SK-N-SH (cell line): ENCODE measurements at regions not wholly inside any gene's neighbourhood (a gene's known extent, or its start where the extent isn't known, plus 50 kb on each side); places are given as distances from the start of the nearest gene placed in this dataset.

Source experiments
- CTCF ChIA-PET: fragments of 300-600, 350-600 bp; formaldehyde crosslinking; extraction: SDS; loops from one replicate; lab custom pipeline; 2021; lab: Yijun Ruan, JAX
- POLR2A ChIA-PET: fragments of 350-600 bp; sonication (Branson Sonifier 250); formaldehyde crosslinking; extraction: SDS; loops from one replicate; lab custom pipeline; 2020; ENCODE audit warnings: antibody characterized with exemption, inconsistent platforms; lab: Yijun Ruan, JAX
- DNase-seq: peaks from one replicate; pipeline ENCODE4 v3.0.0; 2012
- H2AFZ ChIP-seq: fragments of 200-600 bp; sonication (generic); 2 replicates; pipeline ENCODE4 v1.8.1; 2016; ENCODE audit warnings: antibody characterized with exemption, mild to moderate bottlenecking, low read depth
- H3F3A ChIP-seq: fragments of 200-600 bp; sonication (generic); replicated peaks from 2 replicates; pipeline ENCODE3; 2016; ENCODE audit warnings: antibody characterized with exemption, mild to moderate bottlenecking; ENCODE audit not compliant: insufficient read depth
- H3K27ac ChIP-seq, 2 experiments: fragments of 200-500 bp in 1 of 2; fragments of 200-600 bp in 1 of 2; sonication (Bioruptor generic) in 1 of 2; sonication (generic), shearing (Covaris generic) in 1 of 2; 2 replicates each; pipeline versions ENCODE4 v1.5.1 to v1.6.1; 2014 to 2016; ENCODE audit warnings: low read depth in 2 of 2, inconsistent platforms in 1 of 2, low read length in 1 of 2, mild to moderate bottlenecking in 1 of 2, mixed read lengths in 1 of 2
- H3K27me3 ChIP-seq: fragments of 200-600 bp; sonication (generic), shearing (Covaris generic); 2 replicates; pipeline ENCODE4 v1.6.1; 2016; ENCODE audit warnings: mixed run types; ENCODE audit not compliant: insufficient read depth
- H3K36me3 ChIP-seq, 2 experiments: fragments of 200-500 bp in 1 of 2; fragments of 200-600 bp in 1 of 2; sonication (Bioruptor generic) in 1 of 2; sonication (generic) in 1 of 2; replicated peaks in 1 of 2; 2 replicates each; pipeline versions ENCODE3 to v1.5.1; 2014 to 2016; ENCODE audit warnings: low read length in 1 of 2, mild to moderate bottlenecking in 1 of 2; ENCODE audit not compliant: insufficient read depth in 2 of 2, control insufficient read depth in 1 of 2
- H3K4me1 ChIP-seq, 2 experiments: fragments of 200-500 bp in 1 of 2; fragments of 200-600 bp in 1 of 2; sonication (Bioruptor generic) in 1 of 2; sonication (generic), shearing (Covaris generic) in 1 of 2; 2 replicates each; pipeline versions ENCODE4 v1.5.1 to v1.6.1; 2014 to 2016; ENCODE audit warnings: low read depth in 1 of 2, low read length in 1 of 2, mixed run types in 1 of 2; ENCODE audit not compliant: insufficient read depth in 2 of 2, control insufficient read depth in 1 of 2
- H3K4me2 ChIP-seq: fragments of 200-600 bp; sonication (generic), shearing (Covaris generic); 2 replicates; pipeline ENCODE4 v1.6.1; 2017; ENCODE audit warnings: mixed run types
- H3K4me3 ChIP-seq, 2 experiments: fragments of 200-500 bp in 1 of 2; fragments of 200-600 bp in 1 of 2; sonication (Bioruptor generic) in 1 of 2; sonication (generic), shearing (Covaris generic) in 1 of 2; 2 replicates each; pipeline versions ENCODE4 v1.5.1 to v1.8.1; 2014 to 2016; ENCODE audit warnings: low read depth in 2 of 2, inconsistent platforms in 1 of 2, low read length in 1 of 2, mild to moderate bottlenecking in 1 of 2, mixed read lengths in 1 of 2, moderate library complexity in 1 of 2
- H3K79me2 ChIP-seq: fragments of 200-600 bp; sonication (generic); 2 replicates; pipeline ENCODE4 v1.8.1; 2017; ENCODE audit warnings: mild to moderate bottlenecking; ENCODE audit not compliant: insufficient read depth
- H3K9ac ChIP-seq: fragments of 200-600 bp; sonication (generic); 2 replicates; pipeline ENCODE4 v1.6.1; 2017; ENCODE audit warnings: mixed run types
- H3K9me2 ChIP-seq: fragments of 200-600 bp; sonication (generic); 2 replicates; pipeline ENCODE4 v1.6.1; 2017; ENCODE audit warnings: mixed run types
- H3K9me3 ChIP-seq: fragments of 200-600 bp; sonication (generic); 2 replicates; pipeline ENCODE4 v1.6.1; 2017; ENCODE audit warnings: mixed run types, mild to moderate bottlenecking, moderate library complexity
- H4K20me1 ChIP-seq: fragments of 200-600 bp; sonication (generic); 2 replicates; pipeline ENCODE4 v1.6.1; 2017; ENCODE audit warnings: mild to moderate bottlenecking, mixed run types; ENCODE audit not compliant: insufficient read depth
- EP300 ChIP-seq, 2 experiments: IDR thresholded peaks; 2 replicates each; pipeline versions ENCODE4 v1.4.0 to v1.6.1; 2012; ENCODE audit warnings: borderline replicate concordance in 1 of 2, low read depth in 1 of 2, low read length in 1 of 2
- EZH2phosphoT487 ChIP-seq: fragments of 200-600 bp; sonication (generic); IDR thresholded peaks from 2 replicates; pipeline ENCODE4 v1.6.1; 2017; ENCODE audit warnings: low read depth, mixed run types, mild to moderate bottlenecking, antibody characterized with exemption, moderate library complexity, borderline replicate concordance
- FOSL2 ChIP-seq: IDR thresholded peaks from 2 replicates; pipeline ENCODE4 v1.4.0; 2012; ENCODE audit warnings: low read depth, mild to moderate bottlenecking, moderate library complexity, borderline replicate concordance
- GABPA ChIP-seq: IDR thresholded peaks from 2 replicates; pipeline ENCODE4 v1.4.0; 2012; ENCODE audit warnings: low read depth, mild to moderate bottlenecking
- JUND ChIP-seq: IDR thresholded peaks from 2 replicates; pipeline ENCODE4 v1.4.0; 2012
- MXI1 ChIP-seq: IDR thresholded peaks from 2 replicates; pipeline ENCODE4 v1.6.1; 2012; ENCODE audit warnings: mild to moderate bottlenecking, low read depth, low read length, improper control_type of control experiment
- NFIC ChIP-seq: IDR thresholded peaks from 2 replicates; pipeline ENCODE4 v1.4.0; 2012; ENCODE audit warnings: borderline replicate concordance
- RAD21 ChIP-seq: IDR thresholded peaks from 2 replicates; pipeline ENCODE4 v1.6.1; 2012; ENCODE audit warnings: mild to moderate bottlenecking, low read length
- RCOR1 ChIP-seq: fragments of 150-350 bp; IDR thresholded peaks from 2 replicates; pipeline ENCODE4 v1.6.1; 2017; ENCODE audit warnings: antibody characterized with exemption, low read length
- RXRA ChIP-seq: IDR thresholded peaks from 2 replicates; pipeline ENCODE4 v1.4.0; 2012; ENCODE audit warnings: low read depth, mild to moderate bottlenecking, borderline replicate concordance
- SMC3 ChIP-seq: IDR thresholded peaks from 2 replicates; pipeline ENCODE4 v1.6.1; 2012; ENCODE audit warnings: low read depth, low read length, improper control_type of control experiment
- TCF12 ChIP-seq: IDR thresholded peaks from 2 replicates; pipeline ENCODE4 v1.4.0; 2012
- TEAD4 ChIP-seq: IDR thresholded peaks from 2 replicates; pipeline ENCODE4 v1.4.0; 2012; ENCODE audit warnings: mild to moderate bottlenecking, borderline replicate concordance; ENCODE audit not compliant: insufficient read depth
- WGBS: methylation state at CpG from one replicate; pipeline ENCODE4 v1.1.6; 2017; ENCODE audit warnings: low lambda C conversion rate; 5-methylcytosine and 5-hydroxymethylcytosine counted together
- TF ChIP-seq, protein P1 (sequence below): IDR thresholded peaks from 2 replicates; pipeline ENCODE4 v1.4.0; 2012; ENCODE audit warnings: low read depth, borderline replicate concordance
- TF ChIP-seq, protein P2 (sequence below): fragments of 200-600 bp; sonication (generic); IDR thresholded peaks from 2 replicates; pipeline ENCODE4 v1.6.1; 2017; ENCODE audit warnings: antibody characterized with exemption, mild to moderate bottlenecking, moderate library complexity
- TF ChIP-seq, protein P3 (sequence below): IDR thresholded peaks from 2 replicates; pipeline ENCODE4; 2012
- TF ChIP-seq, protein P4 (sequence below): IDR thresholded peaks from 2 replicates; pipeline ENCODE4 v1.4.0; 2012; ENCODE audit warnings: low read depth

DNA sequence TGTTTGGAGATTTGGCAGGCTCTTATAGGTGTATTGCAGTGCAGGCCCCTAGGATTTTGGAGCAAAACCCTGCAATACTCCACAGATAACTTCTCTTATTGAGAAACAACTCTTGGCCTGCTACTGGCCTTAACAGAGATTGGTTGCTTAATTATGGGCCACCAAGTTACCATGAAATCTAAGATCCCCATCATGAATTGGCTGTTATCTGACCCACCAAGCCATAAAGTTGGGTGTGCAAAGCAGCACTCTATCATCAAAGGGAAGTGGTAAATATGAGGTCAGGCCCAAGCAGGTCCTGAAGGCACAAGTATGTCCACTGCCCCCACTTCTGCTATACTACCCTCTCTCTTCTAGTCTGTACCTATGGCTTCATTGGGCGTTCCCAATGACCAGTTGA lies 130.0 kb upstream of the TNFSF4 start:
- no peak overlapping the region for H3K27ac ChIP-seq
- no peak overlapping the region for H3K9ac ChIP-seq
- ChIA-PET CTCF (no interaction called here), POLR2A (no interaction called here)
- TF ChIP-seq EZH2phosphoT487: no peak
- TF ChIP-seq JUND: no peak
- no peak for TF ChIP-seq FOSL2
- no peak for TF ChIP-seq GABPA
- no peak for TF ChIP-seq RCOR1
- TF ChIP-seq MXI1: no peak
- 58% methylated on average over 1 of the region's 1 CpG for WGBS
- H3K79me2 ChIP-seq: no peaks in the 10 kb centered on the region
- DNase-seq: no peak
- no peaks in the 10 kb centered on the region for H3K27me3 ChIP-seq
- H3F3A ChIP-seq: peaks cover 5% of the 10 kb centered on the region
- H3K36me3 ChIP-seq: no peaks in the 10 kb centered on the region
- no peaks in the 10 kb centered on the region for H3K4me1 ChIP-seq
- no peaks in the 10 kb centered on the region for H3K9me2 ChIP-seq
- no peaks in the 10 kb centered on the region for H4K20me1 ChIP-seq
- H3K9me3 ChIP-seq: no peaks in the 10 kb centered on the region; the same call in 1 of the 2 replicates
- H3K4me2 ChIP-seq: no peak overlapping the region
- H3K4me3 ChIP-seq: no peak overlapping the region
- no peak overlapping the region for H2AFZ ChIP-seq

DNA sequence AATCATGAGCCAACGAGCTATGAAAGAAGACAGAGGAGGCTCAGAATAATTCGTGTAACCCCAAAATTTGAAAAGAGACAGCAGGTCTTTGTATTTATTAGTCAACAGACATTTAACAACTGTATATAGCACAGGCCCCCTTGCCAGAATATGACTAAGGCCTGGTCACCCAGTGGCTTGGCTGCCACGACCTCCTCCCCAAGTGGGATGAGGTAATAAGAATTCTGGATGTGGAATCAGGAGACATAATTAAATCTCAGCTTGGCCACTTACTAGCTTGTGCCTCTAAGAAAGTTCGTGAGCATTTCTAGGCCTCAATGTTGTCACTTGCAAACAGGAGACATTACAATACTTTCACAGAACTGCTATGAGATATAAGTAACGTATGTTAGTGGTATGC lies 134.2 kb upstream of the TNFSF4 start:
- H3K4me1 ChIP-seq: no peaks in the 10 kb centered on the region

More for the DNA sequence above, 134.2 kb upstream of the TNFSF4 start:
- Histone ChIP-seq H3K27ac (peak overlapping the region in 1 of 2 experiments; percentile 47; a peak in 2 of 4 replicates), H3K9ac (no peak overlapping the region), H3K9me3 (no peaks in the 10 kb centered on the region), H2AFZ (no peak overlapping the region), H4K20me1 (no peaks in the 10 kb centered on the region), H3K79me2 (no peaks in the 10 kb centered on the region), H3K27me3 (no peaks in the 10 kb centered on the region), H3K36me3 (no peaks in the 10 kb centered on the region), H3K4me3 (no peak overlapping the region), H3F3A (peaks cover 5% of the 10 kb centered on the region), H3K9me2 (no peaks in the 10 kb centered on the region), H3K4me2 (no peak overlapping the region)
- WGBS: 33% methylated on average over 5 of the region's 5 CpGs
- POLR2A ChIA-PET: no interaction called here
- CTCF ChIA-PET: no interaction called here
- DNase-seq: no peak
- TF ChIP-seq RXRA (no peak), TCF12 (peak; percentile 81), NFIC (peak; percentile 88), SMC3 (no peak), JUND (peak; percentile 53; the same call in 1 of the 2 replicates), FOSL2 (peak; percentile 60; the same call in 1 of the 2 replicates), EP300 (IDR thresholded peaks at IDR 0.05; ENCODE audit: borderline replicate concordance in 1 of 2, low read depth in 1 of 2, low read length in 1 of 2) (peak in 1 of 2 experiments; percentile 79; a peak in 1 of 4 replicates), RAD21 (no peak), TEAD4 (peak; percentile 44; the same call in 1 of the 2 replicates)
- TF ChIP-seq, protein P1, sequence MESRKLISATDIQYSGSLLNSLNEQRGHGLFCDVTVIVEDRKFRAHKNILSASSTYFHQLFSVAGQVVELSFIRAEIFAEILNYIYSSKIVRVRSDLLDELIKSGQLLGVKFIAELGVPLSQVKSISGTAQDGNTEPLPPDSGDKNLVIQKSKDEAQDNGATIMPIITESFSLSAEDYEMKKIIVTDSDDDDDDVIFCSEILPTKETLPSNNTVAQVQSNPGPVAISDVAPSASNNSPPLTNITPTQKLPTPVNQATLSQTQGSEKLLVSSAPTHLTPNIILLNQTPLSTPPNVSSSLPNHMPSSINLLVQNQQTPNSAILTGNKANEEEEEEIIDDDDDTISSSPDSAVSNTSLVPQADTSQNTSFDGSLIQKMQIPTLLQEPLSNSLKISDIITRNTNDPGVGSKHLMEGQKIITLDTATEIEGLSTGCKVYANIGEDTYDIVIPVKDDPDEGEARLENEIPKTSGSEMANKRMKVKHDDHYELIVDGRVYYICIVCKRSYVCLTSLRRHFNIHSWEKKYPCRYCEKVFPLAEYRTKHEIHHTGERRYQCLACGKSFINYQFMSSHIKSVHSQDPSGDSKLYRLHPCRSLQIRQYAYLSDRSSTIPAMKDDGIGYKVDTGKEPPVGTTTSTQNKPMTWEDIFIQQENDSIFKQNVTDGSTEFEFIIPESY: no peak
- TF ChIP-seq, protein P2, sequence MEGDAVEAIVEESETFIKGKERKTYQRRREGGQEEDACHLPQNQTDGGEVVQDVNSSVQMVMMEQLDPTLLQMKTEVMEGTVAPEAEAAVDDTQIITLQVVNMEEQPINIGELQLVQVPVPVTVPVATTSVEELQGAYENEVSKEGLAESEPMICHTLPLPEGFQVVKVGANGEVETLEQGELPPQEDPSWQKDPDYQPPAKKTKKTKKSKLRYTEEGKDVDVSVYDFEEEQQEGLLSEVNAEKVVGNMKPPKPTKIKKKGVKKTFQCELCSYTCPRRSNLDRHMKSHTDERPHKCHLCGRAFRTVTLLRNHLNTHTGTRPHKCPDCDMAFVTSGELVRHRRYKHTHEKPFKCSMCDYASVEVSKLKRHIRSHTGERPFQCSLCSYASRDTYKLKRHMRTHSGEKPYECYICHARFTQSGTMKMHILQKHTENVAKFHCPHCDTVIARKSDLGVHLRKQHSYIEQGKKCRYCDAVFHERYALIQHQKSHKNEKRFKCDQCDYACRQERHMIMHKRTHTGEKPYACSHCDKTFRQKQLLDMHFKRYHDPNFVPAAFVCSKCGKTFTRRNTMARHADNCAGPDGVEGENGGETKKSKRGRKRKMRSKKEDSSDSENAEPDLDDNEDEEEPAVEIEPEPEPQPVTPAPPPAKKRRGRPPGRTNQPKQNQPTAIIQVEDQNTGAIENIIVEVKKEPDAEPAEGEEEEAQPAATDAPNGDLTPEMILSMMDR: no peak
- TF ChIP-seq, protein P3, sequence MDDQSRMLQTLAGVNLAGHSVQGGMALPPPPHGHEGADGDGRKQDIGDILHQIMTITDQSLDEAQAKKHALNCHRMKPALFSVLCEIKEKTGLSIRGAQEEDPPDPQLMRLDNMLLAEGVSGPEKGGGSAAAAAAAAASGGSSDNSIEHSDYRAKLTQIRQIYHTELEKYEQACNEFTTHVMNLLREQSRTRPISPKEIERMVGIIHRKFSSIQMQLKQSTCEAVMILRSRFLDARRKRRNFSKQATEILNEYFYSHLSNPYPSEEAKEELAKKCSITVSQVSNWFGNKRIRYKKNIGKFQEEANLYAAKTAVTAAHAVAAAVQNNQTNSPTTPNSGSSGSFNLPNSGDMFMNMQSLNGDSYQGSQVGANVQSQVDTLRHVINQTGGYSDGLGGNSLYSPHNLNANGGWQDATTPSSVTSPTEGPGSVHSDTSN: peak; percentile 58
- TF ChIP-seq, protein P4, sequence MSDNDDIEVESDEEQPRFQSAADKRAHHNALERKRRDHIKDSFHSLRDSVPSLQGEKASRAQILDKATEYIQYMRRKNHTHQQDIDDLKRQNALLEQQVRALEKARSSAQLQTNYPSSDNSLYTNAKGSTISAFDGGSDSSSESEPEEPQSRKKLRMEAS: peak; percentile 37; the same call in 1 of the 2 replicates
